Lower leg skin (tissue), 4 donors: ENCODE measurements at regions not wholly inside any gene's neighbourhood (a gene's known extent, or its start where the extent isn't known, plus 50 kb on each side); places are given as distances from the start of the nearest gene placed in this dataset.

Experiments
- DNase-seq, 2 donors: peaks; one replicate each; pipeline ENCODE4 v3.0.0-alpha.2; 2019; ENCODE audit warnings: low spot score in 2 of 2
- H3K4me3 ChIP-seq: fragments of 200-600 bp; sonication (generic); 2 replicates; pipeline ENCODE4 v1.5.1; 2017; ENCODE audit warnings: mild to moderate bottlenecking, low read depth; ENCODE audit not compliant: poor library complexity, severe bottlenecking
- CTCF ChIP-seq, 3 donors: fragments of 450-650 bp; IDR thresholded peaks; one replicate each; pipeline ENCODE4 v1.5.1; 2016; ENCODE audit warnings: antibody characterized with exemption in 3 of 3, mild to moderate bottlenecking in 3 of 3, moderate library complexity in 2 of 3
- POLR2A ChIP-seq, 2 donors: fragments of 450-650 bp; IDR thresholded peaks; one replicate each; pipeline ENCODE4 v1.6.1; 2016 to 2017; ENCODE audit warnings: antibody characterized with exemption in 2 of 2, mild to moderate bottlenecking in 1 of 2, moderate library complexity in 1 of 2
- WGBS, 2 donors: methylation state at CpG; one replicate each; pipeline ENCODE4 v1.1.5; 2018; 5-methylcytosine and 5-hydroxymethylcytosine counted together
- intact Hi-C: fragments of 100-400 bp; cut with DNase I; formaldehyde crosslinking; loops from one replicate; pipeline ENCODE4 v1.15.0; 2023; ENCODE audit warnings: low total_unique reads

- intact Hi-C loops, result no loop called here
- 82 to 88% methylated on average over 5 of the region's 5 CpGs for WGBS, 2 donors
- no peak for TF ChIP-seq POLR2A (IDR thresholded peaks at IDR 0.05)
- TF ChIP-seq CTCF (IDR thresholded peaks at IDR 0.05), result no peak
- DNase-seq, result no peak
- no peak overlapping the region for H3K4me3 ChIP-seq
Observed at GRCh38 chr16:65225488-65225887, 103.6 kb upstream of the CDH11 start.

DNA sequence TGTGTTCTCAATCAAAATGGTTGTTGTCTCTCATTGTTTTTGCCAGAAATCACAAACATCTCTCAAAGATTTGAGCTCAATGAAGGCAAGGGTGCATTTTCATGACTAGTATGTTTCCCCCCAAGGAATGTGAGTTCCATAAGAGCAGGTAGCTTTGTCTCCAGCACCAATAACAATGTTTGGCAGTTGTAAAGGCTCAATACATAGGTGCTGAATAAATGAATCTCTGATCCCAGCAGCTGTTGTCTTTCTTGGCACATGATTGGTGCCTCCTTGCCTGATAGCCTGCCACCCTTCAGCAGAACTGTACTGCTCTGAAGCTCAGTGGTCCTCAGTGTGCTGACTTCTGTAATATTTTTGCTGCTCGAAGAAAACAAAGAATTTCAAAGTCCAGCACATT, 103.1 kb upstream of the CDH11 start:
- no peak overlapping the region for H3K4me3 ChIP-seq
- 55 to 71% methylated on average over 1 of the region's 1 CpG for WGBS, 2 donors
- TF ChIP-seq POLR2A (IDR thresholded peaks at IDR 0.05) (no peak), CTCF (IDR thresholded peaks at IDR 0.05) (no peak)
- intact Hi-C loops, result no loop called here
- DNase-seq, result no peak

DNA sequence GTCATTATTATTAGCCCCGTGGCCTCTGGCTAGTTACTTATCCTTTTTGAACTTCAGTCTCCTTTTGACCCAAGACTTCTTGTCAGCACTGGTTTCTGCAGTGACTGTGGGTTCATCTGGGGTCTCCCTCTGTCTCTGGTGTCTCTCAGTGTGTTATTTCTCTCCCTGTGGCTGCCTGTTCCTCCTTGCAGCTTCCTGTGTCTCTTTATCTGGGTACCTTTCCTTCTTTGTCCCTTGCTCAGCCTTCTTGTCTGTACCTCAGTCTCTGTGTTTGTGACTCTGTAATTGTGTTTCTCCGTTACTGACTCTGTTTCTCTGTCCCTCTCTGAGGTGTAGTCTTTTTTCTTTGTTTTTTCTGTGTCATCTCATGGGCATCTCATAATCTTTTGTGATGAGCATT, 102.6 kb upstream of the CDH11 start:
- 86 to 90% methylated on average over 2 of the region's 2 CpGs for WGBS, 2 donors
- intact Hi-C loops, result no loop called here
- H3K4me3 ChIP-seq, result no peak overlapping the region
- TF ChIP-seq CTCF (IDR thresholded peaks at IDR 0.05), result no peak
- no peak for TF ChIP-seq POLR2A (IDR thresholded peaks at IDR 0.05)
- DNase-seq, result no peak

DNA sequence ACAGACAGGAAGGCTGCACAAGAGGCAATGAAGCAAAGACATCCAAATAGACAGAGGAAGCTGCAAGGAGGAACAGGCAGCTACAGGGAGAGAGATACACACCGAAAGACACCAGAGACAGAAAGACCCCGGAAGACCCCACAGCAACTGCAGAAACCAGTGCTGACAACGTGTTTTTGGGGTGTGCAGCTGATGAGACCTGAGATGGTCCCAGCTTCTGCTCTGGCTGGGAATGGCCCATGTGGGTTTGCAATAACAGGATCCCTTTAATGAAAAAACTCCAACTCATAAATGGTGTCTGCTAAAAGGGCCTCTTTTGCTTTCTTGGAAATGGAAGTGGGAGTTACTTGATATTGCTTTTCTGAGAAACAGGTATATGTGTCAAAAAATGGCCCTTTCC, 101.5 kb upstream of the CDH11 start:
- 63 to 80% methylated on average over 3 of the region's 3 CpGs for WGBS, 2 donors
- intact Hi-C loops, result no loop called here
- no peak for DNase-seq
- H3K4me3 ChIP-seq, result no peak overlapping the region
- TF ChIP-seq POLR2A (IDR thresholded peaks at IDR 0.05), result no peak
- no peak for TF ChIP-seq CTCF (IDR thresholded peaks at IDR 0.05)

GRCh38 chr16:65222536-65222935, 100.7 kb upstream of the CDH11 start:
- no peak for DNase-seq
- H3K4me3 ChIP-seq, result no peak overlapping the region
- intact Hi-C loops, result no loop called here
- 68 to 74% methylated on average over 6 of the region's 6 CpGs for WGBS, 2 donors
- no peak for TF ChIP-seq CTCF (IDR thresholded peaks at IDR 0.05)
- no peak for TF ChIP-seq POLR2A (IDR thresholded peaks at IDR 0.05)

DNA sequence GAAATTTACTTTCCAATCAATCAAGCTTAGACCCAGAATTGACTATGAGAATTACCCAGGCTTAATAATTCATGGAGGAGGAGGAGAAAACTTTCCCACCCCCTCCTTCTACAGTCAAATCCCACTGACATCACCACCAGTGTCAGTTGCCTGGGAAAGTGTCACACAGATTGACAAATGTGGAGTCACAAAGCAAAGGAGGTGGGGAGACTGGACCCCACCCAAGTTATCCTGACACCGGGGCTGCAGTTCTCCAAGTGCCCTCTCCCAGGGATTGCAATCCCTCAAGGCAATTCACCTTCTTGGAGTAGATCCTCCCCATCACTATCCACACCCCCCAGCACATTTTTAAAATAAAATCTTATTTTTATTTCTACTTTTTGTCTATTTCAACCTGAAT, 100.2 kb upstream of the CDH11 start:
- intact Hi-C loops, result no loop called here
- TF ChIP-seq CTCF (IDR thresholded peaks at IDR 0.05), result no peak
- no peak for TF ChIP-seq POLR2A (IDR thresholded peaks at IDR 0.05)
- no peak overlapping the region for H3K4me3 ChIP-seq
- no peak for DNase-seq
- 48 to 65% methylated on average over 1 of the region's 1 CpG for WGBS, 2 donors
